RWPE2 (cell line): ENCODE measurements at regions not wholly inside any gene's neighbourhood (a gene's known extent, or its start where the extent isn't known, plus 50 kb on each side); places are given as distances from the start of the nearest gene placed in this dataset.
"Not testable (repeated sequence)": the region's sequence is repeated elsewhere in the genome, so short reads cannot be mapped to it uniquely, and the experiment has no call there.

ENCODE experiments used
- ATAC-seq: fragments of 200-7000 bp; cut with Tn5 transposase; 3 replicates; pipeline ENCODE4 v1.9.1; 2021; ENCODE audit warnings: low read depth
- DNase-seq: peaks from one replicate; pipeline ENCODE4 v3.0.0-alpha.2; 2020; ENCODE audit warnings: low spot score
- H3K27ac ChIP-seq: fragments of 450-650 bp; 2 replicates; pipeline ENCODE4 v1.5.1; 2017; ENCODE audit warnings: mild to moderate bottlenecking; ENCODE audit not compliant: poor library complexity, severe bottlenecking
- H3K27me3 ChIP-seq: fragments of 250-450 bp; sonication (Bioruptor Pico); 2 replicates; pipeline ENCODE4 v1.5.1; 2021; ENCODE audit warnings: mild to moderate bottlenecking, moderate library complexity; ENCODE audit not compliant: insufficient read depth, poor library complexity, severe bottlenecking
- H3K36me3 ChIP-seq: fragments of 250-450 bp; sonication (Bioruptor Pico); 2 replicates; pipeline ENCODE4 v1.5.1; 2020; ENCODE audit warnings: low read depth, mild to moderate bottlenecking, moderate library complexity
- H3K4me1 ChIP-seq: fragments of 250-450 bp; sonication (Bioruptor Pico); 2 replicates; pipeline ENCODE4 v1.5.1; 2021; ENCODE audit warnings: mild to moderate bottlenecking, moderate library complexity; ENCODE audit not compliant: insufficient read depth, poor library complexity, severe bottlenecking
- H3K4me3 ChIP-seq: fragments of 250-450 bp; sonication (Bioruptor Pico); 2 replicates; pipeline ENCODE4 v1.5.1; 2021; ENCODE audit warnings: mild to moderate bottlenecking, moderate library complexity; ENCODE audit not compliant: severe bottlenecking
- H3K9me3 ChIP-seq: fragments of 250-450 bp; sonication (Bioruptor Pico); 2 replicates; pipeline ENCODE4 v1.5.1; 2021; ENCODE audit warnings: mild to moderate bottlenecking, moderate library complexity; ENCODE audit not compliant: severe bottlenecking
- TF ChIP-seq, protein P1 (sequence below): fragments of 450-650 bp; IDR thresholded peaks from one replicate; pipeline ENCODE4 v1.5.1; 2017; ENCODE audit warnings: mild to moderate bottlenecking, moderate library complexity; ENCODE audit not compliant: poor library complexity, severe bottlenecking

GRCh38 chr3:153247331-153248330, 85.6 kb downstream of the RAP2B start:
- DNase-seq (no peak), ATAC-seq (no peak)
- H3K4me3 ChIP-seq, result no peak overlapping the region
- TF ChIP-seq, protein P1, sequence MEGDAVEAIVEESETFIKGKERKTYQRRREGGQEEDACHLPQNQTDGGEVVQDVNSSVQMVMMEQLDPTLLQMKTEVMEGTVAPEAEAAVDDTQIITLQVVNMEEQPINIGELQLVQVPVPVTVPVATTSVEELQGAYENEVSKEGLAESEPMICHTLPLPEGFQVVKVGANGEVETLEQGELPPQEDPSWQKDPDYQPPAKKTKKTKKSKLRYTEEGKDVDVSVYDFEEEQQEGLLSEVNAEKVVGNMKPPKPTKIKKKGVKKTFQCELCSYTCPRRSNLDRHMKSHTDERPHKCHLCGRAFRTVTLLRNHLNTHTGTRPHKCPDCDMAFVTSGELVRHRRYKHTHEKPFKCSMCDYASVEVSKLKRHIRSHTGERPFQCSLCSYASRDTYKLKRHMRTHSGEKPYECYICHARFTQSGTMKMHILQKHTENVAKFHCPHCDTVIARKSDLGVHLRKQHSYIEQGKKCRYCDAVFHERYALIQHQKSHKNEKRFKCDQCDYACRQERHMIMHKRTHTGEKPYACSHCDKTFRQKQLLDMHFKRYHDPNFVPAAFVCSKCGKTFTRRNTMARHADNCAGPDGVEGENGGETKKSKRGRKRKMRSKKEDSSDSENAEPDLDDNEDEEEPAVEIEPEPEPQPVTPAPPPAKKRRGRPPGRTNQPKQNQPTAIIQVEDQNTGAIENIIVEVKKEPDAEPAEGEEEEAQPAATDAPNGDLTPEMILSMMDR, result no peak
- H3K36me3 ChIP-seq, result no peaks in the 10 kb centered on the region
- H3K27ac ChIP-seq, result no peak overlapping the region
- peaks cover 2% of the 10 kb centered on the region for H3K9me3 ChIP-seq
- H3K4me1 ChIP-seq, result peaks cover 11% of the 10 kb centered on the region
- H3K27me3 ChIP-seq, result no peaks in the 10 kb centered on the region

GRCh38 chr3:153248835-153249234, 86.8 kb downstream of the RAP2B start:
- H3K36me3 ChIP-seq, H3K9me3 ChIP-seq, ATAC-seq, H3K4me3 ChIP-seq, H3K27me3 ChIP-seq, H3K27ac ChIP-seq, DNase-seq: not testable (repeated sequence)
- H3K4me1 ChIP-seq, result peaks cover 17% of the 10 kb centered on the region

- no peak overlapping the region for H3K4me3 ChIP-seq
- no peaks in the 10 kb centered on the region for H3K27me3 ChIP-seq
- peaks cover 2% of the 10 kb centered on the region for H3K9me3 ChIP-seq
- no peak overlapping the region for H3K27ac ChIP-seq
- ATAC-seq (no peak), DNase-seq (no peak)
- peaks cover 15% of the 10 kb centered on the region for H3K4me1 ChIP-seq
- TF ChIP-seq, protein P1, result no peak
- no peaks in the 10 kb centered on the region for H3K36me3 ChIP-seq
These were observed 87.9 kb downstream of the RAP2B start for GRCh38 chr3:153249906-153250305.

- H3K27me3 ChIP-seq, result no peaks in the 10 kb centered on the region
- no peak for DNase-seq
- no peaks in the 10 kb centered on the region for H3K36me3 ChIP-seq
- no peak overlapping the region for H3K4me3 ChIP-seq
- H3K9me3 ChIP-seq, result peaks cover 2% of the 10 kb centered on the region
- no peak for ATAC-seq
- TF ChIP-seq, protein P1, result no peak
- no peak overlapping the region for H3K27ac ChIP-seq
- peaks cover 14% of the 10 kb centered on the region for H3K4me1 ChIP-seq
These were observed 88.4 kb downstream of the RAP2B start for GRCh38 chr3:153250446-153250845.

- TF ChIP-seq, protein P1, result no peak
- Histone ChIP-seq H3K27me3 (no peaks in the 10 kb centered on the region), H3K4me1 (peaks cover 31% of the 10 kb centered on the region), H3K27ac (peak overlapping the region; percentile 12), H3K36me3 (no peaks in the 10 kb centered on the region), H3K9me3 (peaks cover 2% of the 10 kb centered on the region), H3K4me3 (no peak overlapping the region)
- peak; percentile 91 for ATAC-seq
- DNase-seq, result no peak
These were observed 90.9 kb downstream of the RAP2B start for GRCh38 chr3:153252963-153253362.
